SK-N-SH (cell line): ENCODE measurements at regions not wholly inside any gene's neighbourhood (a gene's known extent, or its start where the extent isn't known, plus 50 kb on each side); places are given as distances from the start of the nearest gene placed in this dataset.

ENCODE experiments used
- CTCF ChIA-PET: fragments of 300-600, 350-600 bp; formaldehyde crosslinking; extraction: SDS; loops from one replicate; lab custom pipeline; 2021; lab: Yijun Ruan, JAX
- POLR2A ChIA-PET: fragments of 350-600 bp; sonication (Branson Sonifier 250); formaldehyde crosslinking; extraction: SDS; loops from one replicate; lab custom pipeline; 2020; ENCODE audit warnings: antibody characterized with exemption, inconsistent platforms; lab: Yijun Ruan, JAX
- DNase-seq: peaks from one replicate; pipeline ENCODE4 v3.0.0; 2012
- H2AFZ ChIP-seq: fragments of 200-600 bp; sonication (generic); 2 replicates; pipeline ENCODE4 v1.8.1; 2016; ENCODE audit warnings: antibody characterized with exemption, mild to moderate bottlenecking, low read depth
- H3F3A ChIP-seq: fragments of 200-600 bp; sonication (generic); replicated peaks from 2 replicates; pipeline ENCODE3; 2016; ENCODE audit warnings: antibody characterized with exemption, mild to moderate bottlenecking; ENCODE audit not compliant: insufficient read depth
- H3K27ac ChIP-seq, 2 experiments: fragments of 200-500 bp in 1 of 2; fragments of 200-600 bp in 1 of 2; sonication (Bioruptor generic) in 1 of 2; sonication (generic), shearing (Covaris generic) in 1 of 2; 2 replicates each; pipeline versions ENCODE4 v1.5.1 to v1.6.1; 2014 to 2016; ENCODE audit warnings: low read depth in 2 of 2, inconsistent platforms in 1 of 2, low read length in 1 of 2, mild to moderate bottlenecking in 1 of 2, mixed read lengths in 1 of 2
- H3K27me3 ChIP-seq: fragments of 200-600 bp; sonication (generic), shearing (Covaris generic); 2 replicates; pipeline ENCODE4 v1.6.1; 2016; ENCODE audit warnings: mixed run types; ENCODE audit not compliant: insufficient read depth
- H3K36me3 ChIP-seq, 2 experiments: fragments of 200-500 bp in 1 of 2; fragments of 200-600 bp in 1 of 2; sonication (Bioruptor generic) in 1 of 2; sonication (generic) in 1 of 2; replicated peaks in 1 of 2; 2 replicates each; pipeline versions ENCODE3 to v1.5.1; 2014 to 2016; ENCODE audit warnings: low read length in 1 of 2, mild to moderate bottlenecking in 1 of 2; ENCODE audit not compliant: insufficient read depth in 2 of 2, control insufficient read depth in 1 of 2
- H3K4me1 ChIP-seq, 2 experiments: fragments of 200-500 bp in 1 of 2; fragments of 200-600 bp in 1 of 2; sonication (Bioruptor generic) in 1 of 2; sonication (generic), shearing (Covaris generic) in 1 of 2; 2 replicates each; pipeline versions ENCODE4 v1.5.1 to v1.6.1; 2014 to 2016; ENCODE audit warnings: low read depth in 1 of 2, low read length in 1 of 2, mixed run types in 1 of 2; ENCODE audit not compliant: insufficient read depth in 2 of 2, control insufficient read depth in 1 of 2
- H3K4me2 ChIP-seq: fragments of 200-600 bp; sonication (generic), shearing (Covaris generic); 2 replicates; pipeline ENCODE4 v1.6.1; 2017; ENCODE audit warnings: mixed run types
- H3K4me3 ChIP-seq, 2 experiments: fragments of 200-500 bp in 1 of 2; fragments of 200-600 bp in 1 of 2; sonication (Bioruptor generic) in 1 of 2; sonication (generic), shearing (Covaris generic) in 1 of 2; 2 replicates each; pipeline versions ENCODE4 v1.5.1 to v1.8.1; 2014 to 2016; ENCODE audit warnings: low read depth in 2 of 2, inconsistent platforms in 1 of 2, low read length in 1 of 2, mild to moderate bottlenecking in 1 of 2, mixed read lengths in 1 of 2, moderate library complexity in 1 of 2
- H3K79me2 ChIP-seq: fragments of 200-600 bp; sonication (generic); 2 replicates; pipeline ENCODE4 v1.8.1; 2017; ENCODE audit warnings: mild to moderate bottlenecking; ENCODE audit not compliant: insufficient read depth
- H3K9ac ChIP-seq: fragments of 200-600 bp; sonication (generic); 2 replicates; pipeline ENCODE4 v1.6.1; 2017; ENCODE audit warnings: mixed run types
- H3K9me2 ChIP-seq: fragments of 200-600 bp; sonication (generic); 2 replicates; pipeline ENCODE4 v1.6.1; 2017; ENCODE audit warnings: mixed run types
- H3K9me3 ChIP-seq: fragments of 200-600 bp; sonication (generic); 2 replicates; pipeline ENCODE4 v1.6.1; 2017; ENCODE audit warnings: mixed run types, mild to moderate bottlenecking, moderate library complexity
- H4K20me1 ChIP-seq: fragments of 200-600 bp; sonication (generic); 2 replicates; pipeline ENCODE4 v1.6.1; 2017; ENCODE audit warnings: mild to moderate bottlenecking, mixed run types; ENCODE audit not compliant: insufficient read depth
- CHD2 ChIP-seq: fragments of 150-350 bp; IDR thresholded peaks from 2 replicates; pipeline ENCODE4 v1.6.1; 2018; ENCODE audit warnings: low read length; ENCODE audit not compliant: partially characterized antibody
- FOSL2 ChIP-seq: IDR thresholded peaks from 2 replicates; pipeline ENCODE4 v1.4.0; 2012; ENCODE audit warnings: low read depth, mild to moderate bottlenecking, moderate library complexity, borderline replicate concordance
- FOXJ3 ChIP-seq: sonication (generic); formaldehyde crosslinking; IDR thresholded peaks from 2 replicates; pipeline ENCODE4 v1.5.1; 2020; ENCODE audit warnings: mild to moderate bottlenecking, missing genetic modification reagents
- IRF3 ChIP-seq: fragments of 150-350 bp; IDR thresholded peaks from 2 replicates; pipeline ENCODE4 v1.6.1; 2016; ENCODE audit warnings: mild to moderate bottlenecking, low read depth, low read length
- MEF2A ChIP-seq: IDR thresholded peaks from 2 replicates; pipeline ENCODE4 v1.4.0; 2012; ENCODE audit warnings: low read depth, borderline replicate concordance
- PBX3 ChIP-seq: IDR thresholded peaks from 2 replicates; pipeline ENCODE4; 2012
- RAD21 ChIP-seq: IDR thresholded peaks from 2 replicates; pipeline ENCODE4 v1.6.1; 2012; ENCODE audit warnings: mild to moderate bottlenecking, low read length
- REST ChIP-seq: IDR thresholded peaks from 2 replicates; pipeline ENCODE4 v1.6.1; 2012; ENCODE audit warnings: mild to moderate bottlenecking, low read depth, low read length, moderate library complexity
- SMC3 ChIP-seq: IDR thresholded peaks from 2 replicates; pipeline ENCODE4 v1.6.1; 2012; ENCODE audit warnings: low read depth, low read length, improper control_type of control experiment
- TCF12 ChIP-seq: IDR thresholded peaks from 2 replicates; pipeline ENCODE4 v1.4.0; 2012
- TEAD4 ChIP-seq: IDR thresholded peaks from 2 replicates; pipeline ENCODE4 v1.4.0; 2012; ENCODE audit warnings: mild to moderate bottlenecking, borderline replicate concordance; ENCODE audit not compliant: insufficient read depth
- YY1 ChIP-seq: IDR thresholded peaks from 2 replicates; pipeline ENCODE4 v1.4.0; 2012; ENCODE audit warnings: low read depth, mild to moderate bottlenecking
- WGBS: methylation state at CpG from one replicate; pipeline ENCODE4 v1.1.6; 2017; ENCODE audit warnings: low lambda C conversion rate; 5-methylcytosine and 5-hydroxymethylcytosine counted together

GRCh38 chr1:83060651-83061390, 938.1 kb downstream of the TTLL7 start (continued):
- no peak for TF ChIP-seq REST
- TF ChIP-seq MEF2A = no peak
- TF ChIP-seq FOXJ3 = no peak
- TF ChIP-seq, all 33 proteins: peak for 0

- Histone ChIP-seq H3K4me1 (no peaks in the 10 kb centered on the region), H3K9me2 (no peaks in the 10 kb centered on the region), H3F3A (no peaks in the 10 kb centered on the region), H3K9ac (no peak overlapping the region), H3K36me3 (no peaks in the 10 kb centered on the region), H2AFZ (no peak overlapping the region), H3K79me2 (no peaks in the 10 kb centered on the region), H3K27ac (no peak overlapping the region), H3K27me3 (no peaks in the 10 kb centered on the region), H3K4me2 (no peak overlapping the region), H3K9me3 (no peaks in the 10 kb centered on the region), H4K20me1 (no peaks in the 10 kb centered on the region), H3K4me3 (no peak overlapping the region)
- ChIA-PET CTCF (interaction anchor here (1.5 kb wide), 1 partner anchor 12 kb away, joined by 3 read pairs; no protein-coding TSS in a partner anchor), POLR2A (no interaction called here)
- no peak for DNase-seq
- 74% methylated on average over 4 of the region's 4 CpGs for WGBS
- TF ChIP-seq FOSL2 (no peak), PBX3 (no peak), SMC3 (no peak), TCF12 (no peak), YY1 (no peak), IRF3 (no peak), CHD2 (no peak), TEAD4 (no peak), RAD21 (no peak)
These were observed 938.7 kb downstream of the TTLL7 start for GRCh38 chr1:83060221-83060620.
